Activated T-helper 1 cell treated with anti-CD3 and anti-CD28 coated beads, Interleukin-2, amount 50 U/mL, for 16 hours (primary cell): ENCODE measurements at regions not wholly inside any gene's neighbourhood (a gene's known extent, or its start where the extent isn't known, plus 50 kb on each side); places are given as distances from the start of the nearest gene placed in this dataset.
A peak's percentile ranks its signal among the peaks of the same experiment; 100 is the strongest.
"Not testable (repeated sequence)": the region's sequence is repeated elsewhere in the genome, so short reads cannot be mapped to it uniquely, and the experiment has no call there.

Experiments
- DNase-seq, 2 donors: peaks; one replicate each; pipeline ENCODE4 v3.0.0-alpha.2; 2020; ENCODE audit warnings: low read depth in 1 of 2, low spot score in 1 of 2

GRCh38 chr1:20432341-20432740 is 53.7 kb downstream of the CAMK2N1 start:
- no peak for DNase-seq

GRCh38 chr1:20431176-20431460 is 54.9 kb downstream of the CAMK2N1 start:
- no peak for DNase-seq

GRCh38 chr1:20430355-20431175 is 55.4 kb downstream of the CAMK2N1 start:
- peak in 1 of 2 donors; percentile 22 for DNase-seq

GRCh38 chr1:20429296-20429695 is 56.7 kb downstream of the CAMK2N1 start:
- DNase-seq, result no peak

GRCh38 chr1:20428841-20429240 is 57.2 kb downstream of the CAMK2N1 start:
- DNase-seq, result no peak

GRCh38 chr1:20426923-20427322 is 59.1 kb downstream of the CAMK2N1 start:
- no peak for DNase-seq

GRCh38 chr1:20426371-20426770 is 59.6 kb downstream of the CAMK2N1 start:
- DNase-seq, result no peak

- no peak for DNase-seq
These were observed 60.4 kb downstream of the CAMK2N1 start for GRCh38 chr1:20425622-20426021.

- DNase-seq, result no peak
These were observed 62.7 kb downstream of the CAMK2N1 start for GRCh38 chr1:20423169-20423795.

- no peak for DNase-seq
These were observed 64.6 kb downstream of the CAMK2N1 start for GRCh38 chr1:20421441-20421840.

GRCh38 chr1:20417581-20417980 is 68.4 kb downstream of the CAMK2N1 start:
- DNase-seq, result no peak

GRCh38 chr1:20416706-20417105 is 69.3 kb downstream of the CAMK2N1 start:
- DNase-seq, result no peak

GRCh38 chr1:20413776-20414140 is 72.3 kb downstream of the CAMK2N1 start:
- DNase-seq, result no peak

GRCh38 chr1:20413136-20413775 is 72.8 kb downstream of the CAMK2N1 start:
- no peak for DNase-seq

GRCh38 chr1:20411196-20411980 is 74.6 kb downstream of the CAMK2N1 start:
- no peak for DNase-seq

GRCh38 chr1:20410503-20410902 is 75.5 kb downstream of the CAMK2N1 start:
- no peak for DNase-seq

- DNase-seq, result no peak
These were observed 76.0 kb downstream of the CAMK2N1 start for GRCh38 chr1:20409971-20410370.

- DNase-seq, result no peak
These were observed 77.0 kb downstream of the CAMK2N1 start for GRCh38 chr1:20409012-20409411.

GRCh38 chr1:20408133-20408650 is 77.8 kb downstream of the CAMK2N1 start:
- DNase-seq, result not testable (repeated sequence)

GRCh38 chr1:20405893-20406604 is 80.0 kb downstream of the CAMK2N1 start:
- DNase-seq, result no peak
